GM18505 (cell line): ENCODE measurements at regions not wholly inside any gene's neighbourhood (a gene's known extent, or its start where the extent isn't known, plus 50 kb on each side); places are given as distances from the start of the nearest gene placed in this dataset.

Source experiments
- ATAC-seq: cut with Tn5 transposase; IDR thresholded peaks from one replicate; pipeline ENCODE4 v1.9.1; 2021; ENCODE audit not compliant: unreplicated experiment
- POLR2A ChIP-seq: IDR thresholded peaks from 4 replicates; pipeline ENCODE4 v1.6.1; 2011; ENCODE audit warnings: borderline replicate concordance; ENCODE audit not compliant: insufficient read depth, insufficient read length; ENCODE audit errors: extremely low read depth

DNA sequence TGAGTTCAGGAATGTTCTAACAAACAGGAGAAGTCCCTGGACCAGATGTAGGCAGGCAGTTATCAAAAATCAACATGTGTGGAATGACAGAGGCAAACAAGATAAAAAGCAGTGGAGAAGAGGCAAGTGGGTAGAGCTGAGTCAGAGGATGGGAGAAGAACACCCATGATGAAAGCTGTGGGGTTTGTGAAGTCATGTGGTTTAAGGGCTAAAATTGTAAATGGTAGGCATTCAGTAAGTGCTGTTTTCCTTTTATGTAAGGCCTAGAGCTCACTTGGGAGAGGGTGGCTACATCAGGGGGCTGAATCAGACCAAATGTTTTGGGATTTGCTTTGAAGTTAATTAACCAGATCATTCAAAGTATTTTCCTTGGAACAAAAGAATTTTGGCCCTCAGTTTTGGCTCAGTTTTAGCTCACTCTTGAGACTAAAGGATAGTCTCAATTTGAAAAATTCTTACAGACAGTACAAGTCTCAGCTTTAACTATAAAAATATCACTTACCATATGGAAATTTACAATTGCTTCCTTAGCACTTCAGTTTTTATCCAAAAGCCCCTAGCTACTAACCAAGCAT is 114.5 kb upstream of the PCDH7 start:
- no peak for TF ChIP-seq POLR2A
- no peak for ATAC-seq

DNA sequence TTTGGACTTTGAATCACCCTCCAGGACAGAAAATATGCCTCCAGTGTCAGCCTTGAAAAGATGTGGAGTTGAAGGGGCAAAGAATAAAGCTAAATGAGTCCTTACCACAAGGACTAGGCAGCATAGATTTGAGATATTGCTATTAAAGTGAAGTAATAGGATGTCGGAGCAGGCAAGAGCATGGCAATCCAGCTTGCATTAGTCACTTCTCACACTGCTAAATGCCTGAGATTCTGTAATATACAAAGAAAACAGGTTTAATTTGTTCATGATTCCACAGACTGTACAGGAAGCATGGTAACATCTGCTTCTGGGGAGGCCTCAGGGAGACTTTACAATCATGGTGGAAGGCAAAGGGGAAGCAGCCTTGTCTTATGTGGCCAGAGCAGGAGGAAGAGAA is 109.8 kb upstream of the PCDH7 start:
- no peak for TF ChIP-seq POLR2A

DNA sequence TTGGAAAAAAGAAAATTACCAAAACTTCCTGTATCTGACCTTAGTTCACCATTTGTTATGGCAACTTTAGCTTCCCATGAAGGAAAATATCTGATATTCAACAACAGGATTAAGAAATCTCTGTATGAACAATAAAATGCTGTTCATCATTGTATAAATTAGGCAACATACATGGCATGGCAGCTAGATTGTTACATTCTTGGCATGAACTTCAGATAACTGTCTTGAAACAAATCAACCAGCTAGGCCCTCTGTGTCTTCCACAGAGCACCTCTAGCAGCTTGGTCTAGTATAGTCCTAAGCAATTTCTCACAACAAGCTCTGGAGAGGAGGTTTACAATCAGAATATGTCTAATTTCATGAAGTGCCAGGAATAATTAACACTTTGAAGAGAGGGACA is 105.4 kb upstream of the PCDH7 start:
- no peak for TF ChIP-seq POLR2A
- no peak for ATAC-seq

More for the DNA sequence above, 109.8 kb upstream of the PCDH7 start:
- no peak for ATAC-seq

DNA sequence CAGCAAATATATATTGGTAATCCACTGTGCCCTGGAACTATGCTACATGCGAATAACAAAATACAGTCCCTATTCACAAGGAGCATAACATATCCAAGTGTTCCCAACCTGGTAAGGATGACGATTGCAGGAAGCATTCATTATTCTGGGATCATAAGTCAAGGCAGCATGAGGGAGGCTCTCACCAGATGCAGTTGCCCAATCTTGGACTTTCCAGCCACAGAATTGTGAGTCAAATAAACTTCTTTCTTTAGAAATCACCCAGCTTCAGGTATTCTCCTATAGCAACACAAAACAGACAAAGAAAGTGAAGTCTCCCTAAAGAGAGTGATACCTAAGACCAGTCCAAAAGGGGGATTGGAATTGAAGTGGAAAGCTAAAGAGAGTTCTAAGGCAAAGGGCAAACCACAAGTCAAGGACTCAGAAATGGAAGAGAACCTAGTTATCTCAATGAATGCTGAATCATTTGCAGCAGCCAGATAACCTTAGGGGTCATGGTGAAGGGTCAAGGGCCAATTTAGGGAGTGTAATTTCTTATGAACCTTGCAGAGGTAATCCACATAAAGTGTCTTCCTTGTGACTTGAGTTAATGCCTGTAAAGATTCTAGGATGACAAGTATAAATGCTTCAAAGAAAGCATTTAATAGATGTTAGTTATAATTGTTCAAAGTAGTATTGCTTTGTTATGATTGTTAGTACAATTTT is 103.1 kb upstream of the PCDH7 start:
- no peak for ATAC-seq
- no peak for TF ChIP-seq POLR2A

DNA sequence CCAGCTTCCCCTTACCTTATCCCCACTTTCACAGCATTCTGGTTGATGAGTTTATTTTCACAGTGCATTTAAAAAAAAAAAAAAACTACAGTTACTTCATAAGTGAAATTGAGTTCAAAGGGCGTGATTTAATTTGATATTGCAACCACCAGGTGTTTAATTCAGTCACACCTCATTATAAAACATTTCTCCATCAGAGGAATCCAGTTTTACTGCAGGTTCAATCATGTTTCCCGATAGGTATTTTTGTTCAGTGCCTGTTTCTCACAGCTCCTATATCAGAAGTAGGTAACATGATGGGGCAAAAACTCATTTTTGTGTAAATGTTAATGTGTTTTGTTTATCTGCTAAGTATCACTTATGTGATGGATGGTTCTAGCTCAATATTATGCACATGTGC is 102.3 kb upstream of the PCDH7 start:
- TF ChIP-seq POLR2A: no peak
- ATAC-seq: no peak

DNA sequence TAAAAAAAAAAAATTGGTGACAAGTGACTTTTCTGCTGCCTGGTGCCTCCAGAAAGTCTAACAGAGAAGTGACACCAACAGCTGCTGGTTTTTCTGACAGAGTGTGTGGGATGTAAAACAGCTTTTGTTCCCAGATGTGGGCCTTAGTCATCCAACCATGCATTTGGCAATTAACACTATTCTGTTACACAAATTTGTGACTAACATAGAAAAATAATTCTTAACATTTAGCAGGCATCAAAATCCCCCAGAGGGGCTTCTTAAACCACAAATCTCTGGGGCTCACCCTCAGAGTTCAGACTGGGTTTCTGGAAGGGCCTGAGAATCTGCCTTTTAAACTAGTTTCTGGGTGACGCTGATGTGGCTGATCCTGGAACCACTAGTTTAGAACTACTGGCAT is 100.5 kb upstream of the PCDH7 start:
- TF ChIP-seq POLR2A: no peak
- ATAC-seq: no peak

DNA sequence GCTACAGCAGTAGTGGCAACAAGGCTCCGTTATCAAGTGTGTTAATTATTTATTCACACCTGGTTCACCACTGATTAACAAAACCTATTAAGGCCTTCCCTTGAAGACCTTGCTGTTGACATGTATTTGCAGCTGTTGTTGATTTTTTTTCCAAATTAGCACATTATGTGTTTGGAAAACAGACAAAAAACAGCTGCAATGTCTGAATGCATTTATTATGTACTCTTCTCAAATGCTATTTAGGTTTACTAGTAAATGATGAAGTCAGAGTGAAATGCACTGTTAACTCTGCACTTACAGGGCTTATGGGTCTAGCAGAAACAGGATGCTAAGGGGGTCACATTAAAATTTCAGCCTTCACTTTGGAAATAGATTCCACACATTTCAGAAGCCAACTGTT is 99.5 kb upstream of the PCDH7 start:
- no peak for TF ChIP-seq POLR2A
- ATAC-seq: no peak

DNA sequence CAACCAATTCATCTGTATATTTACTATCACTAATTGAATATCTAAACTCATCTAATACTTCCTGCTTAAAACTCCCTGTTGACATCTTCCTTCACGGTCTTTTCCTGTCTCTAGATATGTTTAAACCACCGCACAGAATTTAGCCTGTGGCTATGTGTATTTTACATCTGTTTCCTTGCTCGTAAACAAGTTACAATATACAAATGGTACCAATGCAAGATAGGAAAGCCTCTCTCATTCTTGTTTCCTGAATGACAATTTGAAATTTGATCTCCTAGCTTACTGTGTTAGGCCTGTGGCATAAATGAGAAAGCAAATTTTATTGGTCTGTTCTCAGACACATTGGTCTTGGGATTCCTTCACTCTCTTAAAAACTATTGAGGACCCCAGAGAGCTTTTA is 89.7 kb upstream of the PCDH7 start:
- ATAC-seq: no peak

DNA sequence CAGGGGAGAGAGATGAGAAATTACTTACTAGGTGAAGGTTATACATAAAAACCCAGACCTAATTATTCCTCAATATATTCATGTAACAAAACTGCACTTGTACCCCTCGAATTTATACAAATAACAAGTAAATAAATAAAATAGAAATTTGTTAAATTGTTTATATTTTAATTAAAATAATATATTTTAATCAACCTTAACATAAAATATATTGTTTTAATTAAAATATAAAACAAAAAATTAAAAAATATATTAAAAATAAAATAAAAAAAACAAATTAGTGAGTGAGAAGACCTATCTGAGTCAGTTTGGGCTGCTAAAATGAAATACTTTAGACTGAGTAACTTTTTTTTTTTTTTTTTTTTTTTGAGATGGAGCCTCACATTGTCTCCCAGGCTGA is 87.4 kb upstream of the PCDH7 start:
- no peak for TF ChIP-seq POLR2A
- ATAC-seq: no peak

More for the DNA sequence above, 89.7 kb upstream of the PCDH7 start:
- TF ChIP-seq POLR2A: no peak

DNA sequence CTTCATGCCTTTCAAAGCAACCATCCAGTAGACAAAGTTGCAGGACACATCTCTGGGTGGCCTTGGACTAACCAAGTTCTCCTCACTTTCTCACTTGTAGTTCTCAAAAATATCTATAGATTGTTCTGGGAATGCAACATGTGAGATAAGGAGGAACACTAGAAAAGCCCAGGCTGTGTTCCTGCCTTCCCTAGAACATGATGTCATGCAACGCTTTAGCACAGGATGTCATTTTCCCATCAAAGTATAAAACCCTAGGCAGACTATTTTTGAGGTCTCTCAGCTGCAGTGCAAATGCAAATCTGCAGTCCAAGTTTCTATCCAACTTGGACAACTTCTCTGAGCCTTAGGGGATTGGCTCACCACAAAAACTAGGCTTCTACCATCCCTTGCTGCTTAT is 78.8 kb upstream of the PCDH7 start:
- no peak for TF ChIP-seq POLR2A
- ATAC-seq: no peak

DNA sequence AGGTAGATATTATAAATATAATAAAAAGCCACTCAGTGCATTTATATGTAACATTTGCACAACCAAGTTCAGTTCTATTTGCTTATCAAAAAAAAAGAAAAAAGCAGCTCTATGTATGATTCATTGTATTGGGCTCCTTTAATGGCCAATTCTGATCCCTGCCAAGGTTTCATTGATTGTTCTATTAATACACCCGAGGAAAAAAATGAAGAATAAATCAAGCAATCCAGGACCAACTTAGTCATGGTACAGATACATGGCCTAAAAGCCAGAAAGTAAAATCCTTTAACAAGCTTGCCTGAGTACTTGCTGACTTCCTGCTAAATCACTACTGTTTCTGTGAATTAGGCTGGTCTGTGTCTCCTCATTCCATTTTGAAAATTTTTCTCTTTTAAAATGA is 77.6 kb upstream of the PCDH7 start:
- no peak for TF ChIP-seq POLR2A
- ATAC-seq: no peak

DNA sequence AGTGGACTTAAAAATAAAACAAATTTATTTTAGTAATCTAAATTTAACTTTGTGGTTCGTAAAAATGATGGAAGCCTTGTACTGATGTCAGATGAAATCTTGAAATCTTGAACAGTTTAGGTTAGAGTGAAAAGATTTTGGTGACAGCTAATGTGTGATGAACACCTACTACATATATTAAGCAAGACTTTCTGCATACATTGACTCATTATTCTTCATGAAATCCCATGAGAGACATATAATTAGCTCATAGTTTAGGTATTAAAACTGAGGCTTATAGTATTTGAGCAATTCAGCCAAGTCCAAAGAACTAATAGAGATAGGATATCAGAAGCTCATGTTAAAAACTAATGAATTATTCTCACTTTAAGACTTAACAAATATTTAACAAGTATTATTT is 66.9 kb upstream of the PCDH7 start:
- ATAC-seq: no peak
- TF ChIP-seq POLR2A: no peak

DNA sequence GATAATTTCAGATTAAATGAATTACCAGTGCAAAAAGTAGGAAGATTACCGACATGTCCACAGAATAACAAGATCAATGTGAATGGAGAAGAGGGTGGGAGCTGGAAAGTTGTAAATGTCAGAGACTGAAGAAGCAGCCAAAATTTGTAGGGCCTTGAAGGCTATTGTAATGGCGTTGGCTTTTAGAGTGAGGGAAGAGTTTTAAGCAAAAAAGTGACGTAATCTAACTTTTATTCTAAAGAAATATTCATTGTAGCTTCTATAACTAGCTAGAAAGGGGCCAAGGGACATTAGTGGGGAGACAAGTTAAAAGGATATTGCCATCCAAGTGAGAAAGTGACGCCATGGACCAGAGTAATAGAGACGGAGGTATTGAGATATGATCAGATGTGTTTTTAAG is 63.3 kb upstream of the PCDH7 start:
- no peak for TF ChIP-seq POLR2A
- no peak for ATAC-seq

DNA sequence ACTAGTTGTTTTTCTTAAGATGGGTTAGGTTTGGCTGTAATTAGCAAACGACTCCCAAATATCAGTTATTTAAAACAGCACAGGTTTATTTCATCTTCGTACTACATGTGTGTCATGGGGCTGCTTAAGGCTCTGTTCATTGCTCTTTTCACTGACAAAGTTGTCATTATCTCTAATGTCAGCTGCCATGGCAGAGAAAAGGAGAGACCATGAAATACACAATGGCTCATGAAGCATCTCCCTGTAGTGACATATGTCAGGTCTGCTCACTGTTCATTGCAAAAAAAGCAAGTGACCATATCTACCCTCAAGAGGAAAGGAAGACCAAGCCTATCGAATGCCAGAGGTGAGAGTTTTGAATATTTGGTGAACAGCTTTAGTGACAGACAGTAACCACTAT is 52.2 kb upstream of the PCDH7 start:
- ATAC-seq: no peak
- TF ChIP-seq POLR2A: no peak
